Mesenchymal stem cell (in vitro differentiated cells and primary cell): ENCODE measurements at regions not wholly inside any gene's neighbourhood (a gene's known extent, or its start where the extent isn't known, plus 50 kb on each side); places are given as distances from the start of the nearest gene placed in this dataset.
"Not testable (repeated sequence)": the region's sequence is repeated elsewhere in the genome, so short reads cannot be mapped to it uniquely, and the experiment has no call there.

Source experiments
- DNase-seq: peaks from one replicate; pipeline ENCODE4 v3.0.0-alpha.2; 2013
- H2AFZ ChIP-seq: one replicate; pipeline ENCODE4 v1.6.1; 2013; ENCODE audit warnings: low read depth, mild to moderate bottlenecking, control low read depth, inconsistent platforms, low read length, moderate library complexity
- H2AK5ac ChIP-seq: 2 replicates; pipeline ENCODE4 v1.6.1; 2013; ENCODE audit warnings: low read length, moderate library complexity, mild to moderate bottlenecking, inconsistent platforms; ENCODE audit not compliant: severe bottlenecking
- H2BK120ac ChIP-seq: one replicate; pipeline ENCODE4 v1.6.1; 2013; ENCODE audit warnings: low read depth, mild to moderate bottlenecking, inconsistent platforms, low read length, moderate library complexity
- H2BK12ac ChIP-seq, 2 experiments: one replicate each; pipeline ENCODE4 v1.6.1; 2013; ENCODE audit warnings: inconsistent platforms in 2 of 2, low read length in 2 of 2, mild to moderate bottlenecking in 2 of 2, moderate library complexity in 2 of 2, control low read depth in 1 of 2
- H2BK15ac ChIP-seq: one replicate; pipeline ENCODE4 v1.6.1; 2013; ENCODE audit warnings: mild to moderate bottlenecking, low read depth, inconsistent platforms; ENCODE audit not compliant: poor library complexity, severe bottlenecking
- H2BK5ac ChIP-seq: 2 replicates; pipeline ENCODE4 v1.6.1; 2013; ENCODE audit warnings: low read depth, mild to moderate bottlenecking, low read length, control low read depth, inconsistent platforms; ENCODE audit not compliant: poor library complexity, severe bottlenecking
- H3K14ac ChIP-seq, 2 experiments: one replicate each; pipeline ENCODE4 v1.6.1; 2013; ENCODE audit warnings: inconsistent platforms in 2 of 2, low read length in 2 of 2, control low read depth in 1 of 2, mild to moderate bottlenecking in 1 of 2, moderate library complexity in 1 of 2
- H3K18ac ChIP-seq, 2 experiments: one replicate each; pipeline ENCODE4 v1.6.1; 2013; ENCODE audit warnings: inconsistent platforms in 2 of 2, low read length in 2 of 2, control low read depth in 1 of 2, low read depth in 1 of 2, mild to moderate bottlenecking in 1 of 2
- H3K23ac ChIP-seq, 2 experiments: one replicate each; pipeline ENCODE4 v1.6.1; 2013; ENCODE audit warnings: inconsistent platforms in 2 of 2, low read length in 2 of 2, mild to moderate bottlenecking in 2 of 2, moderate library complexity in 2 of 2, control low read depth in 1 of 2
- H3K27ac ChIP-seq: 2 replicates; pipeline ENCODE4 v1.5.1; 2013; ENCODE audit warnings: mild to moderate bottlenecking, moderate library complexity, low read length, control low read depth, inconsistent platforms; ENCODE audit not compliant: poor library complexity, severe bottlenecking
- H3K27me3 ChIP-seq, 2 experiments: 2 replicates each; pipeline versions ENCODE4 v1.6.1 to v1.7.0; 2013; ENCODE audit warnings: low read length in 2 of 2, mild to moderate bottlenecking in 2 of 2, moderate library complexity in 2 of 2, control low read depth in 1 of 2, inconsistent platforms in 1 of 2; ENCODE audit not compliant: control insufficient read depth in 1 of 2, insufficient read depth in 1 of 2
- H3K36me3 ChIP-seq, 2 experiments: 2 replicates each; pipeline versions ENCODE4 v1.6.1 to v1.7.0; 2013; ENCODE audit warnings: low read length in 2 of 2, control low read depth in 1 of 2, inconsistent platforms in 1 of 2, low read depth in 1 of 2, mild to moderate bottlenecking in 1 of 2; ENCODE audit not compliant: insufficient read depth in 2 of 2, control insufficient read depth in 1 of 2
- H3K4ac ChIP-seq, 2 experiments: one replicate each; pipeline ENCODE4 v1.6.1; 2013; ENCODE audit warnings: inconsistent platforms in 2 of 2, low read length in 2 of 2, mild to moderate bottlenecking in 2 of 2, moderate library complexity in 2 of 2, control low read depth in 1 of 2, low read depth in 1 of 2
- H3K4me1 ChIP-seq: 2 replicates; pipeline ENCODE4 v1.6.1; 2013; ENCODE audit warnings: low read depth, low read length, control low read depth; ENCODE audit not compliant: control insufficient read depth, insufficient read depth
- H3K4me2 ChIP-seq: 2 replicates; pipeline ENCODE4 v1.6.1; 2013; ENCODE audit warnings: low read length, mild to moderate bottlenecking, inconsistent platforms; ENCODE audit not compliant: poor library complexity, severe bottlenecking
- H3K4me3 ChIP-seq, 2 experiments: 2 replicates each; pipeline versions ENCODE4 v1.5.1 to v1.7.0; 2013; ENCODE audit warnings: low read length in 2 of 2, mild to moderate bottlenecking in 2 of 2, control low read depth in 1 of 2, low read depth in 1 of 2; ENCODE audit not compliant: insufficient read depth in 1 of 2
- H3K79me1 ChIP-seq: replicated peaks from 2 replicates; pipeline ENCODE4 v1.6.1; 2013; ENCODE audit warnings: mild to moderate bottlenecking, control low read depth, low read length, inconsistent platforms; ENCODE audit not compliant: poor library complexity, severe bottlenecking
- H3K9ac ChIP-seq: 2 replicates; pipeline ENCODE4 v1.7.0; 2013; ENCODE audit warnings: mild to moderate bottlenecking, low read length, moderate library complexity
- H3K9me3 ChIP-seq: 2 replicates; pipeline ENCODE4 v1.7.0; 2013; ENCODE audit warnings: mild to moderate bottlenecking, low read length; ENCODE audit not compliant: control insufficient read depth
- H4K8ac ChIP-seq: one replicate; pipeline ENCODE4 v1.6.1; 2013; ENCODE audit warnings: inconsistent platforms, mild to moderate bottlenecking, low read length, moderate library complexity
- H4K91ac ChIP-seq: one replicate; pipeline ENCODE4 v1.6.1; 2013; ENCODE audit warnings: mild to moderate bottlenecking, low read length, inconsistent platforms
- WGBS: methylation state at CpG from one replicate; pipeline ENCODE4 v1.1.7; 2013; ENCODE audit warnings: mixed read lengths; 5-methylcytosine and 5-hydroxymethylcytosine counted together

DNA sequence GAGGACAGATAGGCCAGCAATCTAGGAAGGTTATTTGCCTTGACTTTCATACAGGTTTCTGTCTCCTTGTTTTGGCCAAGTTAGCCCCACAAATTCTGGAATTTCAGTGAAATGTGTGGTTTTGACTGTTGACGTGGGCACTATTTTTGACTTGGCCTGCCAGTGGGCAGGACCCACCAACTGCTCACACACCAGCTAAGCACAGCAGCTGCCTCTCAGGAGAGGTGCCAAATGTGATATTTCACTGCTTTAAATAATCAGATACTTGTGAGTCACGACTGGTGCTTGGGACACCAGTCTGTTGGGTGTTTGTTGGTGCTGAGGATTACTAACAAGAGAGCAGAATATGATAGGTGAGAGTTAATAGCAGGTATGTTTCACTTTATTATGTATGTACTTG lies 409.7 kb upstream of the MTPN start:
- no peak overlapping the region for H2BK120ac ChIP-seq
- no peaks in the 10 kb centered on the region for H3K4me1 ChIP-seq
- no peak overlapping the region for H4K91ac ChIP-seq

DNA sequence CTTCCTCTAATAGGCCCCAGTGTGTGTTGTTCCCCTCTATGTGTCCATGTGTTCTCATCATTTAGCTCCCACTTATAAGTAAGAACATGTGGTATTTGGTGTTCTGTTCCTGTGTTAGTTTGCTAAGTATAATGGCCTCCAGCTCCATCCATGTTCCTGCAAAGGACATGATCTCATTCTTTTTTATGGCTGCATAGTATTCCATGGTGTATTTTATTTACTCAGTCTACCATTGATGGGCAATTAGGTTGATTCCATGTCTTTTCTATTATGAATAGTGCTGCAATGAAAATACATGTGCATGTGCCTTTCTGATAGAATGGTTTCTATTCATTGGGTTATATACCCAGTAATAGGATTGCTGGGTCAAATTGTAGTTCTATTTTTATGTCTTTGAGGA lies 394.2 kb upstream of the MTPN start:
- not testable (repeated sequence) for H2BK12ac ChIP-seq, H3K4me1 ChIP-seq, H3K14ac ChIP-seq, H3K18ac ChIP-seq, H4K91ac ChIP-seq, H3K9ac ChIP-seq, H3K27me3 ChIP-seq, H3K36me3 ChIP-seq, H3K23ac ChIP-seq, H2BK5ac ChIP-seq, H2BK15ac ChIP-seq, H3K4me2 ChIP-seq, H3K79me1 ChIP-seq, H3K9me3 ChIP-seq, H4K8ac ChIP-seq, H2AK5ac ChIP-seq, H3K4me3 ChIP-seq, H3K4ac ChIP-seq, H2AFZ ChIP-seq, H2BK120ac ChIP-seq, H3K27ac ChIP-seq, DNase-seq

More for the DNA sequence above, 409.7 kb upstream of the MTPN start:
- no peak overlapping the region for H3K4me3 ChIP-seq
- no peak overlapping the region for H3K14ac ChIP-seq
- peaks cover 4% of the 10 kb centered on the region for H3K9me3 ChIP-seq
- no peaks in the 10 kb centered on the region for H3K36me3 ChIP-seq
- no peak overlapping the region for H3K9ac ChIP-seq
- no peak overlapping the region for H2AFZ ChIP-seq
- H2AK5ac ChIP-seq: no peak overlapping the region
- DNase-seq: no peak
- 81% methylated on average over 2 of the region's 2 CpGs for whole genome bisulfite sequencing
- no peak overlapping the region for H3K4me2 ChIP-seq
- H3K23ac ChIP-seq: no peak overlapping the region
- no peak overlapping the region for H2BK12ac ChIP-seq
- no peak overlapping the region for H3K18ac ChIP-seq
- H3K79me1 ChIP-seq: no peaks in the 10 kb centered on the region
- no peak overlapping the region for H3K27ac ChIP-seq
- H2BK15ac ChIP-seq: no peak overlapping the region
- H4K8ac ChIP-seq: no peak overlapping the region
- H2BK5ac ChIP-seq: no peak overlapping the region
- no peaks in the 10 kb centered on the region for H3K27me3 ChIP-seq
- no peak overlapping the region for H3K4ac ChIP-seq

GRCh38 chr7:136370137-136370536 lies 393.0 kb upstream of the MTPN start:
- no peak overlapping the region for H2BK5ac ChIP-seq
- no peaks in the 10 kb centered on the region for H3K79me1 ChIP-seq
- H2BK15ac ChIP-seq: no peak overlapping the region
- H3K27ac ChIP-seq: no peak overlapping the region
- H3K9me3 ChIP-seq: peaks cover 6% of the 10 kb centered on the region
- H3K4me3 ChIP-seq: no peak overlapping the region
- H3K14ac ChIP-seq: no peak overlapping the region
- no peak overlapping the region for H2BK12ac ChIP-seq
- H4K91ac ChIP-seq: no peak overlapping the region
- H2AK5ac ChIP-seq: no peak overlapping the region
- no peak overlapping the region for H3K4me2 ChIP-seq
- no peaks in the 10 kb centered on the region for H3K27me3 ChIP-seq
- H4K8ac ChIP-seq: no peak overlapping the region
- H3K18ac ChIP-seq: no peak overlapping the region
- H3K4me1 ChIP-seq: no peaks in the 10 kb centered on the region
- H3K9ac ChIP-seq: no peak overlapping the region
- no peak overlapping the region for H3K4ac ChIP-seq
- H3K23ac ChIP-seq: no peak overlapping the region
- no peak overlapping the region for H2AFZ ChIP-seq
- DNase-seq: no peak
- no CpG with 5 or more reads among the region's 2 CpGs for WGBS
- no peak overlapping the region for H2BK120ac ChIP-seq
- H3K36me3 ChIP-seq: no peaks in the 10 kb centered on the region

- H2BK120ac ChIP-seq: no peak overlapping the region
- H3K4ac ChIP-seq: no peak overlapping the region
- no peaks in the 10 kb centered on the region for H3K27me3 ChIP-seq
- H3K79me1 ChIP-seq: no peaks in the 10 kb centered on the region
- no peak overlapping the region for H3K23ac ChIP-seq
- no peak overlapping the region for H4K91ac ChIP-seq
- H2BK5ac ChIP-seq: no peak overlapping the region
- no peak overlapping the region for H2BK15ac ChIP-seq
- H3K14ac ChIP-seq: no peak overlapping the region
- H2AFZ ChIP-seq: no peak overlapping the region
- H2BK12ac ChIP-seq: no peak overlapping the region
- no peaks in the 10 kb centered on the region for H3K4me1 ChIP-seq
- H3K18ac ChIP-seq: no peak overlapping the region
- H3K9me3 ChIP-seq: peaks cover 6% of the 10 kb centered on the region
- no peak for DNase-seq
- no peak overlapping the region for H4K8ac ChIP-seq
- H3K4me2 ChIP-seq: no peak overlapping the region
- WGBS: 94% methylated on average over 1 of the region's 2 CpGs
- H3K9ac ChIP-seq: no peak overlapping the region
- H3K27ac ChIP-seq: no peak overlapping the region
- no peak overlapping the region for H3K4me3 ChIP-seq
- H3K36me3 ChIP-seq: no peaks in the 10 kb centered on the region
- no peak overlapping the region for H2AK5ac ChIP-seq
Observed at GRCh38 chr7:136369225-136369624, 392.1 kb upstream of the MTPN start.
